HG02571 (cell line): ENCODE measurements at regions not wholly inside any gene's neighbourhood (a gene's known extent, or its start where the extent isn't known, plus 50 kb on each side); places are given as distances from the start of the nearest gene placed in this dataset.
"Not testable (repeated sequence)": the region's sequence is repeated elsewhere in the genome, so short reads cannot be mapped to it uniquely, and the experiment has no call there.

Experiments
- ATAC-seq: cut with Tn5 transposase; IDR thresholded peaks from one replicate; pipeline ENCODE4 v1.9.1; 2021; ENCODE audit warnings: mild to moderate bottlenecking, moderate library complexity; ENCODE audit not compliant: unreplicated experiment

GRCh38 chr7:142575351-142575750 lies 173.9 kb upstream of the PRSS1 start:
- ATAC-seq: not testable (repeated sequence)

GRCh38 chr7:142571581-142571980 lies 177.7 kb upstream of the PRSS1 start:
- no peak for ATAC-seq

- no peak for ATAC-seq
Measured at GRCh38 chr7:142569851-142570250, 179.4 kb upstream of the PRSS1 start.

GRCh38 chr7:142568435-142569097 lies 180.7 kb upstream of the PRSS1 start:
- no peak for ATAC-seq

- no peak for ATAC-seq
Measured at GRCh38 chr7:142567201-142568075, 181.8 kb upstream of the PRSS1 start.

- ATAC-seq: no peak
Measured at GRCh38 chr7:142566271-142566670, 183.0 kb upstream of the PRSS1 start.

GRCh38 chr7:142564125-142564524 lies 185.1 kb upstream of the PRSS1 start:
- ATAC-seq: not testable (repeated sequence)

- no peak for ATAC-seq
Measured at GRCh38 chr7:142563470-142563869, 185.8 kb upstream of the PRSS1 start.

GRCh38 chr7:142562688-142563087 lies 186.6 kb upstream of the PRSS1 start:
- no peak for ATAC-seq

- ATAC-seq: not testable (repeated sequence)
Measured at GRCh38 chr7:142561396-142561795, 187.9 kb upstream of the PRSS1 start.

GRCh38 chr7:142560770-142561169 lies 188.5 kb upstream of the PRSS1 start:
- not testable (repeated sequence) for ATAC-seq

GRCh38 chr7:142560166-142560565 lies 189.1 kb upstream of the PRSS1 start:
- ATAC-seq: no peak

- ATAC-seq: peak; percentile 82
Measured at GRCh38 chr7:142557971-142558582, 191.2 kb upstream of the PRSS1 start.

- no peak for ATAC-seq
Measured at GRCh38 chr7:142556740-142557139, 192.5 kb upstream of the PRSS1 start.

GRCh38 chr7:142554560-142555532 lies 194.4 kb upstream of the PRSS1 start:
- no peak for ATAC-seq

- ATAC-seq: no peak
Measured at GRCh38 chr7:142553216-142553615, 196.1 kb upstream of the PRSS1 start.

- ATAC-seq: no peak
Measured at GRCh38 chr7:142548978-142549377, 200.3 kb upstream of the PRSS1 start.

GRCh38 chr7:142546452-142546851 lies 202.8 kb upstream of the PRSS1 start:
- no peak for ATAC-seq

GRCh38 chr7:142542942-142543341 lies 206.3 kb upstream of the PRSS1 start:
- no peak for ATAC-seq

GRCh38 chr7:142542105-142542504 lies 207.2 kb upstream of the PRSS1 start:
- no peak for ATAC-seq

GRCh38 chr7:142540371-142540770 lies 208.9 kb upstream of the PRSS1 start:
- ATAC-seq: no peak
